ENCODE measurements at regions not wholly inside any gene's neighbourhood (a gene's known extent, or its start where the extent isn't known, plus 50 kb on each side); places are given as distances from the start of the nearest gene placed in this dataset.

Small RNA genes lying in the stretch of these regions (small RNA-seq; reads per million reads assigned to genes)
- gene RN7SL428P: 0 reads per million in 2 experiments
